HEK293T (cell line): ENCODE measurements at regions not wholly inside any gene's neighbourhood (a gene's known extent, or its start where the extent isn't known, plus 50 kb on each side); places are given as distances from the start of the nearest gene placed in this dataset.

Source experiments
- ARNT ChIP-seq: fragments of 450-650 bp; IDR thresholded peaks from 2 replicates; pipeline ENCODE4 v1.6.1; 2017; ENCODE audit warnings: mild to moderate bottlenecking
- L3MBTL2 ChIP-seq: fragments of 450-650 bp; conservative IDR thresholded peaks from 2 replicates; pipeline ENCODE4 v1.6.1; 2016; ENCODE audit warnings: mild to moderate bottlenecking
- PKNOX1 ChIP-seq: fragments of 450-650 bp; IDR thresholded peaks from 2 replicates; pipeline ENCODE4 v1.6.1; 2016
- SP1 ChIP-seq: fragments of 450-650 bp; IDR thresholded peaks from 2 replicates; pipeline ENCODE4 v1.6.1; 2017

- no peak for TF ChIP-seq L3MBTL2
- no peak for TF ChIP-seq ARNT
- no peak for TF ChIP-seq PKNOX1
- no peak for TF ChIP-seq SP1
Measured at GRCh38 chr13:57874530-57874929, 243.0 kb downstream of the PCDH17 start.
